GM10266 (cell line): ENCODE measurements at regions not wholly inside any gene's neighbourhood (a gene's known extent, or its start where the extent isn't known, plus 50 kb on each side); places are given as distances from the start of the nearest gene placed in this dataset.
"Not testable (repeated sequence)": the region's sequence is repeated elsewhere in the genome, so short reads cannot be mapped to it uniquely, and the experiment has no call there.

Experiments used
- DNase-seq: peaks from one replicate; pipeline ENCODE4 v3.0.0; 2012; ENCODE audit errors: extremely low spot score
- TF ChIP-seq, protein P1 (sequence below): IDR thresholded peaks from 2 replicates; pipeline ENCODE4 v1.5.1; 2012; ENCODE audit warnings: mild to moderate bottlenecking, low read depth; ENCODE audit not compliant: control insufficient read depth, insufficient read depth; ENCODE audit errors: missing control alignments

DNA sequence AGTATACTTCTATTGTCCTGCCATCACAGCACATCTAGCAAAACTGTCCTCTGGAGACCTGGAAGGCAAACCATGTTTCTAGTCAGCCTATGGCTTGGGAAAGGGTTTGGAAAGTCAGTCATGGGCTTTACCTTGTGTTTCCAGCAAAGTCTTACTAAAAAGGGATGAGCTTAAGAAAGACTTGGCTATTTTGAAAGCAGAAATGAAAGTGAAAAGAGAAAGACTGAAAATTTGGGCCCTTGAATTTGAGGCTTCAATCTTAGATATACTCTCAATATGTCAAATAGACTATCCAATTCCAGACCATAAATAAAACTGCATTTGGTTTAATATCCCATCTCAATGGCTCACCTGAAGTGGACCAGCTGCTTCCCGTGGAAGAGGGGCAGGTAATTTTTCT, 127.9 kb downstream of the ZNF330 start:
- TF ChIP-seq, protein P1, sequence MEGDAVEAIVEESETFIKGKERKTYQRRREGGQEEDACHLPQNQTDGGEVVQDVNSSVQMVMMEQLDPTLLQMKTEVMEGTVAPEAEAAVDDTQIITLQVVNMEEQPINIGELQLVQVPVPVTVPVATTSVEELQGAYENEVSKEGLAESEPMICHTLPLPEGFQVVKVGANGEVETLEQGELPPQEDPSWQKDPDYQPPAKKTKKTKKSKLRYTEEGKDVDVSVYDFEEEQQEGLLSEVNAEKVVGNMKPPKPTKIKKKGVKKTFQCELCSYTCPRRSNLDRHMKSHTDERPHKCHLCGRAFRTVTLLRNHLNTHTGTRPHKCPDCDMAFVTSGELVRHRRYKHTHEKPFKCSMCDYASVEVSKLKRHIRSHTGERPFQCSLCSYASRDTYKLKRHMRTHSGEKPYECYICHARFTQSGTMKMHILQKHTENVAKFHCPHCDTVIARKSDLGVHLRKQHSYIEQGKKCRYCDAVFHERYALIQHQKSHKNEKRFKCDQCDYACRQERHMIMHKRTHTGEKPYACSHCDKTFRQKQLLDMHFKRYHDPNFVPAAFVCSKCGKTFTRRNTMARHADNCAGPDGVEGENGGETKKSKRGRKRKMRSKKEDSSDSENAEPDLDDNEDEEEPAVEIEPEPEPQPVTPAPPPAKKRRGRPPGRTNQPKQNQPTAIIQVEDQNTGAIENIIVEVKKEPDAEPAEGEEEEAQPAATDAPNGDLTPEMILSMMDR, result no peak
- no peak for DNase-seq

- no peak for DNase-seq
- TF ChIP-seq, protein P1, result no peak
Measured at GRCh38 chr4:141349236-141349635, 128.5 kb downstream of the ZNF330 start.

GRCh38 chr4:141350122-141350905, 129.6 kb downstream of the ZNF330 start:
- DNase-seq, result no peak
- TF ChIP-seq, protein P1, result no peak

- DNase-seq, result no peak
- TF ChIP-seq, protein P1, result no peak
Measured at GRCh38 chr4:141352331-141352730, 131.6 kb downstream of the ZNF330 start.

GRCh38 chr4:141352909-141353525, 132.3 kb downstream of the ZNF330 start:
- TF ChIP-seq, protein P1, result no peak
- no peak for DNase-seq

GRCh38 chr4:141356321-141356962, 135.7 kb downstream of the ZNF330 start:
- TF ChIP-seq, protein P1, result no peak
- no peak for DNase-seq

DNA sequence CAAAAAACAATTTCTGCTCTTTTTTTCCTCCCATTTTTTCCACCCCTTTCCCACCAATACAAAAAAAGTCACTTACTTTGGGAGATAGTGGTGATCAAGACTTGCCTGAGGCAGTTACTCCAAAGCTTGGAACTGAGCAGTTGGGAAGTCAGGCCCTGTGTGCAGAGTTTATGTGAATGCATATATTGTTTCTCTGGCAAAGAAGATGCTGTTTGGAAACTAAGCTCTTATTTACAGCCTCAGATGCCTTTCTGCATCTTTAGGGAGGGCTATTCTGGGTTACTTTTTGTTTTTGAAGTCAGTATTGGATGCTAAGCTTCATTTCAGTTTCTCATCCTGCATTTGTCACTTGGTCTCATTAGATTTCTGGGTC, 136.3 kb downstream of the ZNF330 start:
- TF ChIP-seq, protein P1, result no peak
- no peak for DNase-seq

DNA sequence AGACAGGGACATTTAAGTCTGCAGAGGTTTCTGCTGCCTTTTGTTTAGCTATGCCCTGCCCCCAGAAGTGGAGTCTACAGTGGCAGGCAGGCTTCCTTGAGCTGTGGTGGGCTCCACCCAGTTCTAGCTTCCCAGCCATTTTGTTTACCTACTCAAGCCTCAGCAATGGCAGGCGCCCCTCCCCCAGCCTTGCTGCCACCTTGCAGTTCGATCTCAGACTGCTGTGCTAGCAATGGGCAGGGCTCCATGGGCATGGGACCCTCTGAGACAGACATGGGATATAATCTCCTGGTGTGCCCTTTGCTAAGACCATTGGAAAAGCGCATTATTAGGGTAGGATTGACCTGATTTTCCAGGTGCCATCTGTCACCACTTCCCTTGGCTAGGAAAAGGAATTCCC, 147.5 kb downstream of the ZNF330 start:
- not testable (repeated sequence) for DNase-seq
